NCI-H1105 (cell line): ENCODE measurements at regions not wholly inside any gene's neighbourhood (a gene's known extent, or its start where the extent isn't known, plus 50 kb on each side); places are given as distances from the start of the nearest gene placed in this dataset.
"Not testable (repeated sequence)": the region's sequence is repeated elsewhere in the genome, so short reads cannot be mapped to it uniquely, and the experiment has no call there.

ENCODE experiments used
- DNase-seq: peaks from one replicate; lab custom pipeline; 2025; lab: John Stamatoyannopoulos, UW

DNA sequence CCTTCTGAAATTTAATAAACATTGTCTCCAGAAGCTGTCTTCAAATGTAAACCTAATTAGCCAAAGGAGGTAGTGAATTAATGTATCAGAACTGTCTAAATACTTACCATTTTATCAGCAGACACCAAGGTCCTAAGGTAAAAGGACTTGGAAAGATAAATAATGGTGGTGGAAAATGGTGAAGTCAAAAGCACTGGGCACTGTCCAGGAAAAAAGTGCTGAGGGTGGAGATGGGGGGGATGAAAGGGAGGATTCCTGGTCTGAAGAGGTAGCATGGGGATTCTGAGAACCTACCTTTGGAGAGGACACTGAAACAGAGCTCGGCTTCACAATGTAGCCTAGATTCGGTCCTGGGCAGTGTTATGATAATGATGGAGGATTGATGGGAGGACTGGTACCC, 149.0 kb upstream of the DPH6 start:
- no peak for DNase-seq

DNA sequence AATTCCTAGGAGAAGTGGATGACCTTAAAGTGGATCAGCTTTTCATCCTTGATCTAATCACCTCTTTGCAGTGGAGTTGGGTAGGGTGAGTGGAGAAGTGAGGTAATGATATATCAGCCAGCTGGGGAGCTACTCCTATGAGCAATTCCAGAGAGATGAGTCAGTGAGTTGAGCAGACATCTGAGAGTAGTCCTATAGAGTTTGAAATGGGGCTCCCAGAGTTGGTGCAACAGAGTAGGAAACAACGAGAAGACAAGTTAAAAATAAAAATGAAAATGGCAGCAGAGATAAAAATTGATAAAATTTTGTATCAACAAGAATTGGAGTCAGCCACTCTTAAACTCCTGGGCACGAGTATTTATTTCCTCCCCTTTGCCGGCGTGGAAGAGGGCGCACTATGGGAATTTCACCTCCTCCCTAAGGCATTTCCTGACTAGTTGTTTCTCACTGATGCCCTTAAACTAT, 150.8 kb upstream of the DPH6 start:
- DNase-seq = no peak

DNA sequence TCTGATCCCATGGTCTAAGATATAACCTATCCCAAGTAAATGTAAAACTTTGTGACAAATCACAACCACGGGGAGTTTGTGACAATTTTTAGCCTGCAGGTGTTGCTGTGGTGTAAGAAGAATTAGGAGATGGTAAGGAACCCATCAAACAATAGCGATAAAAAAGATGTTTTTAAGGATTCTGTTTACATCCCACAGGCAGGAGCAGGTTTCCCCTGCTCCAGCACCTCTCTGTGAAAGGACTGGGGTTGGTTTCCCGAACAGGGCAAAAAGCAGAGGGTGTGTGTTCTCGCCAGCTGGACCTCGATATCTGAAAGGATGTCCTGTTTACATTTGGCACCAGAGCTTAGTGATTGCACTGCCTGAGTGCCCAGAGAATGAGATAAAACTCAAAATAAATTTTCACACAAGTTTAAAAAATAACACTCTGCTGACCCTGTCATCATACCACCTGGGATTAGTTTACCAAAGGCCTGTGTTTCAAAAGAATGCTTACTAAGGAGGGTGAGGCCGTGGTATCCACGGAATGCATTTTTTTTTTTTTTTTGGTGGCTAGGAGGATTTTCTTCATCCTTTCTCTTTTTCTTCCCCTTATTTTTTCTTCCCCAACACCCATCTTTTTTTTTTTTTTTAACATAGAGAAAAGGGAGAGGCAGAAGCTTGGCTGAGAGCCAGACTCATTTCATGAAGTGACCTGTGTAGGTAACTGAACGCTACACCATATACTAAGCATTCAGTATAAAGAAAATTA, 151.8 kb upstream of the DPH6 start:
- DNase-seq = no peak

DNA sequence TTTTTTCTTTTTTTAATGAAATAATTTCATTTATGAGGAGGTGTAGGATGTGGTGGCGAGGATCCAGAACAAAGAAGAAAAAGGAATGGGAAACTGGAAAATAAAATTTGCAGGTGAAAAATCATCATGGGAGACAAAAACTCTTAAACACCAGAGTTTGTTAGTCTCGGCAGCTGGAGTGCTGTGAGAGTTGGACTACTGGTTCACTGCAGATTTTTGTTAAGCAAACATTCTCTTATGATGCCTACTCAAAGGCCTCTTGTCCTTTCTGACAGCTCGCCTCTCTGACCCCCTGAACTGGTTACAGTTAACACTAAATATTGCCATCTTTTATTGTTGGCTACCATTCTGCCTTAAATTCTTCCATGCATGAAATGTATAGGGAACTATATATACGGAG, 152.4 kb upstream of the DPH6 start:
- DNase-seq = no peak

DNA sequence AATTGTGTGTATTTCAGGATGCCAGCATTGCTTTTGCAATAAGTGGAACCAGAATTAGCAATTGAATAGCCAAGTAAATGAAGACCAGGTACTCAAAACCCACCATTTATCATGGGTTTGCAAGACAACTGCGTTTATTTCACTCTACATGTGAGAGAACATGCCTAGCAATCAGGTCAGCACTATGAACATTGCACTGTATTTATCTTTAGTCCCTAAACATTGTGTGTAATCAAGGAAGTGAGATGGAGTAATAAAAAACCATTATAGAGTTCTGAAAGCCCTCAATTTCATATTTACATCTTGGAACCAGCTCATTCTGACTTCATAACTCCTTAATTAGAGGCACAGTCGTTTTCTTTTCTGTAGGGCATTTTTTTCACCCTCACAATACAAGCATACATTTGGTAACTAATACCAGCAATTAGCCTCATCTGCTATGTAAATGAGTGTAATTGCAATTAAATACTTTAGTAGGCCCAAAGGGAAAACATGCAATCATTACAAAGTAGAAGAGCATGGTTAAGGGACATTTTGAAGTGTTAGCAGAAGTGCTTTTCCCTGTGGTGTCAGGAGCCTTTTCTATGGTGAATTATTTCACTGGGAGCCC, 153.1 kb upstream of the DPH6 start:
- DNase-seq = no peak

DNA sequence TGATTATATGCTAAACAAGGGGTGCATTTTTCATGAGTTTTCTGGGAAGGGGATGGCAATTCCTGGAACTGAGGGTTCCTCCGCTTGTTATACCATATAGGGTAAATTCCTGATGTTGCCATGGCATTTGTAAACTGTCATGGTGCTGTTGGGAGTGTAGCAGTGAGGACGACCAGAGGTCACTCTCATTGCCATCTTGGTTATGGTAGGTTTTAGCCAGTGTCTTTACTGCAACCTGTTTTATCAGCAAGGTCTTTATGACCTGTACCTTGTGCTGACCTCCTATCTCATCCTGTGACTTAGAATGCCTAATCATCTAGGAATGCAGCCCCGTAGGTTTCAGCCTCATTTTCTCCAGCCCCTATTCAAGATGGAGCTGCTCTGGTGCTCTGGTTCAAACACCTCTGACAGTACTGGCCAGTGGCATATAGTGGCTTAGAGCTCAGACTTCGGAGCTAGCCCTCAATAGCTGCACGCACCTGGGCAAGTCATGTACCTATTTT, 154.2 kb upstream of the DPH6 start:
- not testable (repeated sequence) for DNase-seq

DNA sequence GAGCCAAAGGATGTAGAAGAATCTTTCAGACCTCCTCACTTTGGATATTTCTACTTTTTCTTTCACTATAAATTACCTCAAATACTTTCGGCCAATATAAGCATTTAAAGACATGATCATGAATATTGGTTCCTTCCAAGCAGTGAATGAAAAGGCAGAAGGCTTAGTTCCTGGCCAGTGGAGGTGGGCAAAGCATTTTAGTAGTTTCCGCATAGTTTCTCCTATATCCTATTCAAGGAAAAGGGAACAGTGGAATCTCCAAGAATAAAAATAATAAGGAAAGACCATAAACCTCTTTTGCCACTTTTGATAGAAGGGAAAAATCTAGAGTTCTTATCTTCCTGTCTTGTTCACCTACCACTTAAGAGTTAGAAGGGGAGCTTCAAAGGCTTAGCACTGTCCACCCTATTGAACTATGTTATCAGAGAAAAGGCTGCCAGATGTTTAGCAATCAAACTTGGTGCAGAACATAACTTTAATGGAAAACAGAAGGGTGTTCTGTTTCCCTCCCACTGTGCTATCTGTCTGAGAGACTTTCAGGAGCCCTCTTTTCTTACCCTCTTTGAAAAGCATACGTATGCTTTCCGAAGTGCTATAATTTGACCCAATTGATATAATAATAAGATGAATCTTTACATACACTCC, 155.6 kb upstream of the DPH6 start:
- no peak for DNase-seq

DNA sequence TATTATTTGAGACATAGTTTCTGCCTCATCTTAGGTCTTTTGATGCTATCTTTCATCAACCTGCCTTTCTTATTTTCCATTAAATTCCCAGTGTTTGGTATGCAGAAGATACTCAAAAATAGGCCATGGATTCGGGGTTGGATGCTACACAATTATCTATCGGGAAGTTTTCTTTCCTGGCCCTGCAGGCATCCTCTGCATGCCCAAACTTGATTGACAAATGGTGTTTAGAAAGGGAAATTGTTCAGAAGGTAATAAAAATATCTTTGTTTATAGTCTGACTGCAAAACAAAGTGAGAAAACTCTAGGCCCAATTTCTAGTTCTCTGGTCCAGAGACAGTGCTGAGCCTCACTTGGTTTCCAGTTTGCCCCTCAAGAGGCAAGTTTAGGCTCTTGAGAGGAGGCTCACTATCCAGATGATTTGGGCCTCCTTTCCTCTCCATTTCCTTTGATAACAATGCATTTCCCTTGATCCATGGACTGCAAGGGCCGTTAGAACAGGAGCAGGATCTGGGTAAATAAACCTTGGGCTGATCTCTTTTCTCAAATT, 157.1 kb upstream of the DPH6 start:
- DNase-seq = no peak

DNA sequence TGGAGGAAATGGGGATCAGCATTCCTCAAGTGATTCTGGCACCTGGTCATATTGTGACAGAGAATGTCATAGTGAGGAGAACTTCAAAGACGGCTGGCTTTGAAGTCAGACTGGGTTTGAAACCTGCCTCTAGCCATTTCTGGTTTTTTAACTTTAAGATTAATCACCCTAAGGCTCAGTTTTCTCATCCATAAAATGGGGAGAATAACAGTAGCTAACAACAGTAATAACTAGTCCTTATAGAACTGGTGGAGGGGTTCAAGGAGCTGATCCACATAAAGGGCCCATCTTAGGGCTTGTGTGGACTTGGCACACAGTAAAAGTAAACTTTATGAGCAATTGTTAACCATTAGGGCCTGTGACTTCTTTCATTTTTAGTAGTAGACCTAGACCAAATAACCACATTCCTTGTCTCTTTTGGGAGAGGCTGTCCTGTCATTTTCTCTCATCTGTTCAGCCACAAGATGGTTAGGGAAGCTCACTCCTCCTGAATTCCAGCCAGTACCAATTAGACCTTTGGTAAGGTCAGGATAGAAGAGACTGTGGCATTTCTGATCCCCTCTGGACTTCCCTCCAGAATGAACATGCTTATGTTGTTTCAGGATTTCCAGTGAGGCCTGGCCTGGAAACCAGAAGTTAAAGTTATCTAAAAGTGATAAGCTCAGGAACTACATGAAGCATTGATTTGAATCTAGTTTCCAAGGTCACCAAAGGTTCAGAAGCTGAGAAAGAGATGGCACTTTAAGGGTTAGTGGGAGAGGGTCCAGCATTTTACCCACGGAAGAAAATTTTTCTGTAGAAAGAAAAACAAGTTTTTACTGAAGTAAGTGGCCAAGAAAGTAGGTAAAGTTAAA, 159.3 kb upstream of the DPH6 start:
- DNase-seq = no peak

DNA sequence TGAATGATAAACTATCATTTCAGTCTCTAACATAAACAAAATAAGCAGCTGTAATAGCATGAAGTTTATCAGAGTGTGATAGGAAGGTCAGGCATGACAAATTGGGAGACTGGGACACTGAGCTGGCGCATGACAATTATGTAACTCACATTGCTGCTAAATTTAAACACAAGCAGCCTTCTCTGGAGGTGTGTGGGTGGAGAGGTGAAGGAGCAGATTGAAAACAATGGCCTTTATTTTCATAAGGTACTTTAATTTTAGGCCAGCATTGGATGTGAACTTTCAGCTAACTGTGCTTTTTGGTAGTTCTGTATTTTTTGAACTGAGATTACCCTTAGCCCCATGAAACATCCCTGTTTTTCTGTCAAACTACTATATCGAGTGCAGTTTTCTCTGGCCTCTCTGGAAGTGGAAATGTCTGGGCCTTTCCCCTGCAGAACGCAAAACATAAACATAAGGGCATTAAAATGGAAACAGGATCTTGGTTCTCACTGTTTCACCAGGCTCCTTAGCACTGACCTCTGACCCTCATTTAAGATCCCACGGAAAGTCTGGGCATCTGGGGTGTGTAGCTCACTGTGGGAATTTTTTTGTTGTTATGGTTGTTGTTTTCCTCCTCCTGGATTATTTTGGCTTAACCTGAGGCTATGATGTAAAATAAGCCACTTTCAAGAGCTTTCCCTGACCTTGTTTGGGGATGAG, 160.1 kb upstream of the DPH6 start:
- no peak for DNase-seq

DNA sequence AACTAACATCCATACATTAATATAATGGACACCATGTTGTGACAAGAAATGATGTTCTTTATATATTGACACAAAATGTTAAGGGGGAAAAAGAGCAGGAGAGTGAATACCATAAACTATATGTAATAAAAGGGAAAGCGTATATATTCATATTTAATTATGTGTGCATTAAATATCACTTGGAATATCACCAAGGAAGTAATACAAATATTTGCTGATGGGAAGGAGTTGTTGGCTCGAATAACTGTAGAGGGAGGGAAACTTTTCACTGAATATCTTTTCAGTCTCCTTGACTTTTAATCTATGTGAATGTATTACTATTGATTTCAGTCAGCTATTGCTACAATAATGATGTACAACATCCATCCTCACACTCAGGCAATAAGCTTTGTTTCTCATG, 167.0 kb upstream of the DPH6 start:
- no peak for DNase-seq

DNA sequence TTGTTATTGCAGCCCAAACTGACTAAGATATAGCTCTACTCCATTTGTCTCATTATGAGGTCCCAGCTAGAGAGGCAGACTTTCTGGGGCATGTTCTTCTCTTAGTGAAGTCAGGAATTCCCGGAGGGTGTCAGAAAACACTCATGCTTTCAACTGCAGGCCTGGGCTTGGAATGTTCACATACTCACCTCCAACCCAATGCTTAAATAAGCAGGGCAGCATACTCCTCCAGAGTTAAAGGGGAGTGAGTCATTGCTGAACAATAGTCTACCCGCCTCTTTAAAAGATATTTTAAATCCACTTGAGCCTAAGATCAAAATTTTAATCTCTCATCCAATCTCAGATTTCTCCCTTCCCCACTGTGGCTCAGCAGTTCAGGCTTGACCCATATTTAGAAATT, 167.8 kb upstream of the DPH6 start:
- DNase-seq = no peak

DNA sequence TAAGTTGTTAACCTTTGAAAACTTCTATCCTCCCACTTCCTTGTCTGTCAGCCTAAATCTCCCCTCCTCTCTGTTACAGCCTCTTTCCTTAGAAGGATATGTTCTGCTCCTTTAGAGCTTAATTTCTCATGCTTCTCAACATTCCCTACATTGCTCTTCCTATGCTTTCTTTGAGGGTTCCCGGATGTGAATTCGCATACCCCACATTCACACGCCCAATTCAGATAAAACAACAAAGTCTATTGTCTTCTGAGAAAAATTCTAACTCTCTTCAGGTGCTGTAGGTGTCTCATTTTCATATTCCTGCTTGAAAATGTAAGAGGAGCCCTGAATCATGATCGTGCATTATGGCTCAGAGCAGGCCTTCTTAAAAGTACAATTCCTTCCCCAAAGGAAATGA, 171.8 kb upstream of the DPH6 start:
- no peak for DNase-seq

DNA sequence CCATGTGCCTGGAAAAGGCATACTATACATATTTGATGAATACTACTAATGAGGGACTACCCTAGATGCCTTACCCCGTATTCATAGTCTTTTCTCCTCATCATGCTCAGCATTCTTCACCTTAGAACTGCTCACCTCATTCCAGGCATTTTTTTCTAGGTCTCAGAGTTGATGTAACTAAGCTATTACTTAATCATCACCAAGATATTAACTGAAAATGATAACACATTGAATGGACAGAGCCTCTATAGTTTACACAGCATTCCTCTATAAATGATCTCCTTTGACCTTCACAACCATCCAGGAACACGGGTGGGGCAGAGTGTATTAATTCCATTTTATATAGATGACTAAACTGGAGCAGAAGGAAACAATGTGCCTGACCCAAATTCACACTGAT, 174.1 kb upstream of the DPH6 start:
- DNase-seq = no peak

DNA sequence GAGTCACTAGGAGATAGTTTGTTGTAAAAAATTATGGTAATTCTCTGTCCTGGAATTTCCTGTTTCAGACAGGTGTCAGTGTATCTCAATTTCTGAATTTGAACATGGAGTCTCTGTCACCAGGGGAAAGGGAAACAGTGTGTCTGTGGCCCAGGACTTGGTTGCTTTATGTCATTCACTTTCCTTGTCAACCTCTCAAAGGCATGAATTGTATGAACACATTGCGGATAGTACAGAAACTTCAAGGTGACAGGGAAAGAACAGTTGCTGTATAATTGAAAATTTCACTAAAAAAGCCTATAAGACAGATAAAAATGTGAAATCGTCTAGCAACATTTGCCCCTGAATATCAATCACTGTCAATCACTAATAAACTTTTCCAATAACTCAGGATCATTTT, 175.0 kb upstream of the DPH6 start:
- DNase-seq = no peak

DNA sequence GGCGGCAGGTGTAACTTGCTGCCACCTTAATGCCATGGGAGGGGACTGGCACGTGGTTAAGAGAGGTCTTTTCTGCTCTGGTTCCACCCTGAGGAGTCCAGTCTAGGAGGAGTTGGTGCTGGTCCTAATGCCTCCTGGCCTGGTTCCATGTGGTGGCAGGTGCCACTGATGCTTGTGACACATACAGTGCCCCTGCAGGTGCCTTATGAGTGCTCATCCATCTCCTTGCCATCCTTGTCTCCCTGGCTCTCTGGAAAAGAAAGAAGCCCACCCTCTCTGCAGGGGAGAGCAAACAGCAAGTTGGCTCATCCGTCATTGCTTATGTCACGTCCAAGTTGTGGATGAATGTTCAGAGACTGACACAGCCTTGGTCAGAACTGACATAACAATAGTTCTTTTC, 175.8 kb upstream of the DPH6 start:
- no peak for DNase-seq

DNA sequence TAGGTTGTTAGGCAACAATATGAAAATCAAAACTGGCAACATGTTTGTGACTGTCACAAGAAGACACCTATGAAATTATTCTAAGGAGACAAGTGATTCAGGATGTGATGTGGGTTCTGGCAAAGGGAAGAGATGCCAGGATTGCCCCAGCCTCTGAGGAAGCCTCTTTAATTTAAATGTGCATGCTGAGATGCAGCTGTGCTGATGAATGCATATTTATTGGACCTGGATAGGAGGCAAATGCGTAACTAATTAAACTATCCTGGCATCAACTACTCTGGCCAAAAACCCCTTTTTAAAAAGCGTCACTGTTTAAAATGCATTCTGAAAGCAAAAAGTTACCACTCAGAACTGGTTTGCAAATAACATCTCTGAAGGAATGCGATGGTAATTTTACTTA, 176.5 kb upstream of the DPH6 start:
- no peak for DNase-seq

DNA sequence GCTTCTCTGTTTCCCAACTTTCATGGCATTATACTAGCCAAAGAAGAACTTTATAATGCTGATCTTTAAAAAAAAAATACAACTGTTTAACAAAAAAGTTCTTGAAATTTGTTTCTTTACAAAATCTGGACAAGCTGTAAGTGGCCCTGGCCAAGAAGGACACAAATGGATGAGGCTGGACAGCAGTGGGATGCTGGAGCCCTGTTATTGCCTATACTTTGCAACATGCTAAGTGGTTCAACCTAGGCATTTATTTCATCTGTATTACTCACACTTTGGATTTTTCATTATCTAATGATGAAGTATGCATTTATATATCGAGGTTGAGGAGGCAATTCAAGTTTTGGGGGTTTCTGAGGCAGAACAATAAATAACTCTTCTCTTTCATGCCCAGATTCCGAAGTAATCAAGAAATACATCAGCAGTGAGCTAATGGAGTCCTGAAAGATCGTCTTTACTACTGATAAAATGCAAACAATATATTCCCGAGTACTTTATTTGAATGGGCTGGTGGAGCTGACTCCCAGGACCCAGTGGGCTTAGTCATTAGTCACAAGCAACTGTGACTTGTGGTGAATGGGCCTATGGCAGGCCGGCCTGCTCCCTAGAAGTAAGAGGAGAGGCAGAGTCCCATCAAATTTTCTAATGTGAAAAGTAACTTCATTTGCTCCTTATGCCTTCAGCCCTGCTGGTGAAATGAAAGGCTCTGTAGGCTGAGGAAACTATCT, 177.3 kb upstream of the DPH6 start:
- DNase-seq = no peak

DNA sequence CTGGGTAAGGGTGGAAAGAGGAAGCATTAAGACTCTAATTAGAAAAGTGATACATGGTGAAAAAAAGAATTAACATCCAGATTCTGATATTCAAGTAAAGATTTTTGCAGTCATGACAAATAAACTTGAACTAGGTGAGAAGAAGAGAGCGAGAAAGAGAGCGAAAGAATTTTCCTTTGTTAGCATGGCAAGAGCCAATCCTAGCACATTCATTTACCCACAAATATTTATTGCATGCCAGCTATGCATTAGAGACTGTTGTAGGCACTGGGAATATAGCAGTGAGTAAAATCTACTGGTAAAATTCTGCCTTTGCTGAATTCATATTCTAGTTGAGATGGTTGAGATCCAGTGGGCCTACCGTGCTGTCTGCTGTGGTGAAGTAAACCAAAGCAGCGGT, 177.9 kb upstream of the DPH6 start:
- DNase-seq = no peak

DNA sequence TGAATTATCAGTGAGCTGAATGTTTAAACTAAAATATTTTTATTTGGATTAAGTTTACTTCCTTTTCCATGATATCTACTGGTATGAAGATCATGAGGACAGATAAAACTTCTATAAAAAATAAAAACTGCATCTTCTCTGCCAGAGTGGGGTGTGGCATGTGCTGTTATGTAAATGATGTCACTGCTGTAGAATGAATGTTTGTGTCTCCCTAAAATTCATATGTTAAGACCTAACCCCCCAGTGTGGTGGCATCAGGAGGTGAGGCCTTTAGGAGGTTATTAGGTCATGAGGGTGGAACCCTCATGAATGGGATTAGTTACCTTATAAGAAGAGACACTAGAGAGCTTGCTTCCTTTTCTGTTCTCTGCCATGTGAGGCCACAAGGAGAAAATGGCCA, 178.7 kb upstream of the DPH6 start:
- no peak for DNase-seq

DNA sequence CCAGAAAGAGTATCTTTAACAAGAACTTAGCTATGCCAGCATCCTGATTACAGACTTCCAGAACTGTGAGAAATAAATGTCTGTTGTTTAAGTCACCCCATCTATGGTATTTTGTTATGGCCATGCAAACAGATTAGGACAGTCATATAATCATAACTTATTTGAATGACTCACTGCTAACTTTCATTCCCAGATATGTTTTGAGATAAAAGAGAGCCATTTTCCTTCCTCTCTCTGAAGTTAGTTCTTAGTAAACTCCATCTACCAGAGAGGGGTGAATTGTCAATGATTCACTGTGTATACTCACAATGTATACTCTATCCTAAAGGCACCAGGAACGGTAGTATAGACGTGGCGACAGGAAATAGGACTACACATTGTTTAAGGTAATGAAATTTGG, 179.4 kb upstream of the DPH6 start:
- DNase-seq = no peak
